Adrenal gland (tissue), 5 donors: ENCODE measurements at regions not wholly inside any gene's neighbourhood (a gene's known extent, or its start where the extent isn't known, plus 50 kb on each side); places are given as distances from the start of the nearest gene placed in this dataset.

Experiments used
- POLR2A ChIP-seq, 2 donors: fragments of 450-650 bp; IDR thresholded peaks; one replicate each; pipeline ENCODE4 v1.6.1; 2017; ENCODE audit warnings: antibody characterized with exemption in 2 of 2, mild to moderate bottlenecking in 2 of 2, moderate library complexity in 1 of 2
- TF ChIP-seq, protein P1 (sequence below), 6 experiments: fragments of 450-650 bp in 4 of 6; fragments of 200-600 bp in 2 of 6; sonication (generic) in 1 of 6; IDR thresholded peaks; 1 replicate in 5 of 6; 2 replicates in 1 of 6; pipeline versions ENCODE4 v1.5.1 to v1.8.0; 2016 to 2021; ENCODE audit warnings: antibody characterized with exemption in 6 of 6, mild to moderate bottlenecking in 2 of 6, moderate library complexity in 1 of 6
- donor health status: DM: no; HTN: no; CAD: no.

DNA sequence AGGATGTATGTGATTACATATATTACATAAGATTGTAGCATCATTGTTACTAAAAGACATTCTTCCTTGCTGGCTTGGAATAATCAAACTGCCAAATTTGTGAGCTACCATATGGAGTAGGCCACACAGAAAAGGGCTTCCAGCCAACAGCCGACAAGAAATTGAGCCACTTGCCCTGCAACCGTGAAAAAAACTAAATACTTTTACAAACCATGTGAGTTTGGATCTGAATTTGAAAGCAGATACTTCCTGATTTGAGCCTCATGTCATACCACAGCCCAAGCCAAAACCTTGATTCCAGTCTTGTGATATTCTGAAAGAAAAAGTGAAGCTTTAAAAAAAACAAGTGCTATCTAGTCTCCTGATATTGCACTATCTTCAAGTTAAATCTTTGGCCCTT lies 55.6 kb upstream of the PRMT6 start:
- TF ChIP-seq, protein P1, sequence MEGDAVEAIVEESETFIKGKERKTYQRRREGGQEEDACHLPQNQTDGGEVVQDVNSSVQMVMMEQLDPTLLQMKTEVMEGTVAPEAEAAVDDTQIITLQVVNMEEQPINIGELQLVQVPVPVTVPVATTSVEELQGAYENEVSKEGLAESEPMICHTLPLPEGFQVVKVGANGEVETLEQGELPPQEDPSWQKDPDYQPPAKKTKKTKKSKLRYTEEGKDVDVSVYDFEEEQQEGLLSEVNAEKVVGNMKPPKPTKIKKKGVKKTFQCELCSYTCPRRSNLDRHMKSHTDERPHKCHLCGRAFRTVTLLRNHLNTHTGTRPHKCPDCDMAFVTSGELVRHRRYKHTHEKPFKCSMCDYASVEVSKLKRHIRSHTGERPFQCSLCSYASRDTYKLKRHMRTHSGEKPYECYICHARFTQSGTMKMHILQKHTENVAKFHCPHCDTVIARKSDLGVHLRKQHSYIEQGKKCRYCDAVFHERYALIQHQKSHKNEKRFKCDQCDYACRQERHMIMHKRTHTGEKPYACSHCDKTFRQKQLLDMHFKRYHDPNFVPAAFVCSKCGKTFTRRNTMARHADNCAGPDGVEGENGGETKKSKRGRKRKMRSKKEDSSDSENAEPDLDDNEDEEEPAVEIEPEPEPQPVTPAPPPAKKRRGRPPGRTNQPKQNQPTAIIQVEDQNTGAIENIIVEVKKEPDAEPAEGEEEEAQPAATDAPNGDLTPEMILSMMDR (IDR thresholded peaks at IDR 0.05), result no peak
- no peak for TF ChIP-seq POLR2A (IDR thresholded peaks at IDR 0.05)
